HFF-Myc (cell line): ENCODE measurements at regions not wholly inside any gene's neighbourhood (a gene's known extent, or its start where the extent isn't known, plus 50 kb on each side); places are given as distances from the start of the nearest gene placed in this dataset.
A peak's percentile ranks its signal among the peaks of the same experiment; 100 is the strongest.

Source experiments
- DNase-seq: peaks from one replicate; pipeline ENCODE4 v3.0.0-alpha.2; 2011; ENCODE audit warnings: low read depth; ENCODE audit errors: extremely low read depth
- H3K4me3 ChIP-seq: replicated peaks from 2 replicates; pipeline ENCODE4 v1.5.1; 2011; ENCODE audit warnings: low read depth, mild to moderate bottlenecking, control low read depth, low read length
- CTCF ChIP-seq: IDR thresholded peaks from 2 replicates; pipeline ENCODE4 v1.5.1; 2012; ENCODE audit warnings: mild to moderate bottlenecking, low read depth, low read length, control low read depth; ENCODE audit errors: missing control alignments

- DNase-seq: no peak
- no peak overlapping the region for H3K4me3 ChIP-seq
- no peak for TF ChIP-seq CTCF
These were observed 329.6 kb upstream of the RGMB start for GRCh38 chr5:98443881-98444280.

DNA sequence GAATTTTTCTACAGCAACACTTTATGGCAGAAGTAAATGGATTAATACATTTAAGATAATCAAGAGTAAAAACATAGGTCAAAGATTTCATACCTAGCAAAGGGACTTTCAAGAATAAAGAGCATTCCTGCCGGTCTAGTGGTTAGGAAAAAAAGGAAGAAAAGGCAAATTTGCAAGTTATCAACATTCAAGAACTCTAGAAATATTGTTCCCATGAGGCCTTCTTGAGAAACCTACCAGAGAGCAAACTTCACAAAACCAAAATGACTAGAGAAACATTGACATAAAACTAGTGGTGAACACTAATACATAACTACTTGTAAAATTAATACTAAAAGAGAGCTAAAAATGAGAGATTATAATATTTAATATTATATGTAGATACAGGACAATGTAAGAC lies 320.2 kb upstream of the RGMB start:
- no peak for TF ChIP-seq CTCF
- no peak overlapping the region for H3K4me3 ChIP-seq
- DNase-seq: no peak

DNA sequence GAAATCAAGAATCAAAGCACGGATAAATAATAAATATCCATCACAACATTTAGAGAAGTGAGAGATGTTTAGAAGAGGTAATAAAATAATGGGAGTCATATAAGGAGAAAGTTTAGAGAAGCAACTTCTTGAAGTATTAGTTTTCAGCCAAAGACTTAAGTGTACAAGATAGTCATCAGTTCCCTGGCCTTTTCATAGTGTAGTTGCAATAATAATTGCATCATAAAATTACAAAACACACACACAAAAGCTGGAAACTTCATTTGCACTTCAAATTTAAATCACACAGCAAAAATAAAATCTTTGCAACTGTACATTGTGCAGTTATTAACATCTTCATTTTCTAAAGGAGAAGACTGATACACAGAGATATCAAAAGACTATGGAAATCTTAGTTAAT lies 319.1 kb upstream of the RGMB start:
- DNase-seq: no peak
- no peak for TF ChIP-seq CTCF
- H3K4me3 ChIP-seq: no peak overlapping the region

GRCh38 chr5:98454904-98455303 lies 318.6 kb upstream of the RGMB start:
- H3K4me3 ChIP-seq: no peak overlapping the region
- TF ChIP-seq CTCF: no peak
- peak; percentile 89 for DNase-seq

DNA sequence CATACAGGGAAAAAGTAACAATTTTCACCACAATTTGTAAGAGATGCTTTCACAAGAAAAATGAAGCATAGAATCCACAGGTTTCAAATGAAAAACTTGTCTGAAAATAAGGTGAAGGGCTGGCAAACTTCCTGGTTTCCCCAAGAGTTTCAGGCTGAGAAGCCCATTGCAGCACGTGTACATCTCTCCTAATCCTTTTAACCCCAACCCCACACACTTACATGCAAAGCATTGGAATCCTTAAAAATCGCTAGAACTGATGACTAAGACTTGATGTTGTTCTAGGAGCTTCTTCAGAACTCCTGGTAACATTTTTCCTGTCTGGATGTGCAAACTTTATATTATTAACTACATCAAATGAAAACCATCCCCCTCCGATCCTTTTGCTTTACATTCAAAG lies 317.8 kb upstream of the RGMB start:
- no peak for TF ChIP-seq CTCF
- peak; percentile 81 for DNase-seq
- no peak overlapping the region for H3K4me3 ChIP-seq

GRCh38 chr5:98458004-98458403 lies 315.5 kb upstream of the RGMB start:
- peak; percentile 57 for DNase-seq
- no peak for TF ChIP-seq CTCF
- H3K4me3 ChIP-seq: no peak overlapping the region

DNA sequence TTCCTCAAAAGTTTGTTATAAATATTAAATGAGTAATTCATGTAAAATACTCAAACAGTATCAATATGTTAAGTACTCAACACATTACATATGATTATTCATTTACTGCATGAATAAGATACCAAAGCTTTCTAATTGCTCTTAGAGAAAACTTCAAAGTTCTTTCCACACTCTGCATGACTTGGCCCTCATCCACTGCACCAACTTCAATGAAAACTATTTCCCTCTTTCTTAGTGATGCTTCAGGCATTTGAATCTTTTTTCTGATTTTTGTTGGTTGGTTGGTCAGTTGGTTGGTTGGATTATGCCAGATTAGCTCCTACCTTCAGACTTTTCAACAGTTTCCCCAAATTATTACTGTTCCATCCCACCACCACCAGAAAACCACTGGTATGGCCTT lies 314.7 kb upstream of the RGMB start:
- no peak for TF ChIP-seq CTCF
- DNase-seq: no peak
- no peak overlapping the region for H3K4me3 ChIP-seq
